IMR-90 (cell line): ENCODE measurements at regions not wholly inside any gene's neighbourhood (a gene's known extent, or its start where the extent isn't known, plus 50 kb on each side); places are given as distances from the start of the nearest gene placed in this dataset.

Experiments used
- ATAC-seq: fragments of 200-7000 bp; cut with Tn5 transposase; 2 replicates; pipeline ENCODE4 v1.9.1; 2020; ENCODE audit warnings: low read depth, mild to moderate bottlenecking, moderate library complexity
- BruUV-seq: library from RNA; stranded (reverse); fragments of 400-500 nt; replicated peaks from 2 replicates; lab custom pipeline; 2021; lab: Mats Ljungman, UMichigan
- CTCF ChIA-PET: fragments of 300-600 bp; formaldehyde crosslinking; extraction: SDS; loops from one replicate; lab custom pipeline; 2021; ENCODE audit warnings: antibody characterized with exemption; lab: Yijun Ruan, JAX
- POLR2A ChIA-PET: fragments of 300-600 bp; sonication (Branson Sonifier 250); formaldehyde crosslinking; loops from one replicate; lab custom pipeline; 2022; ENCODE audit warnings: antibody characterized with exemption; ENCODE audit not compliant: unreplicated experiment; lab: Charles Lee
- DNase-seq: peaks from one replicate; pipeline ENCODE4 v3.0.0; 2013
- H2AFZ ChIP-seq: replicated peaks from 2 replicates; pipeline ENCODE3; 2013; ENCODE audit warnings: low read length, mild to moderate bottlenecking; ENCODE audit not compliant: poor library complexity
- H2AK5ac ChIP-seq: 2 replicates; pipeline ENCODE4 v1.6.1; 2013; ENCODE audit warnings: low read depth, low read length, inconsistent platforms
- H2AK9ac ChIP-seq: replicated peaks from 2 replicates; pipeline ENCODE3; 2013; ENCODE audit warnings: mild to moderate bottlenecking, low read depth, low read length, moderate library complexity; ENCODE audit not compliant: poor library complexity
- H2BK120ac ChIP-seq: 2 replicates; pipeline ENCODE4 v1.6.1; 2013; ENCODE audit warnings: low read depth, low read length, inconsistent platforms
- H2BK15ac ChIP-seq: 3 replicates; pipeline ENCODE4 v1.6.1; 2013; ENCODE audit warnings: low read depth, low read length, inconsistent platforms
- H2BK20ac ChIP-seq: 2 replicates; pipeline ENCODE4 v1.6.1; 2013; ENCODE audit warnings: low read depth, mild to moderate bottlenecking, inconsistent platforms, low read length, moderate library complexity
- H2BK5ac ChIP-seq: 2 replicates; pipeline ENCODE4 v1.6.1; 2013; ENCODE audit warnings: mild to moderate bottlenecking, low read depth, low read length, inconsistent platforms; ENCODE audit not compliant: poor library complexity, severe bottlenecking
- H3K14ac ChIP-seq: replicated peaks from 2 replicates; pipeline ENCODE4 v1.6.1; 2013; ENCODE audit warnings: low read depth, low read length, inconsistent platforms
- H3K18ac ChIP-seq: 2 replicates; pipeline ENCODE4 v1.6.1; 2013; ENCODE audit warnings: low read depth, low read length, control low read depth
- H3K23ac ChIP-seq: 2 replicates; pipeline ENCODE4 v1.6.1; 2013; ENCODE audit warnings: low read depth, low read length, inconsistent platforms
- H3K27ac ChIP-seq: 2 replicates; pipeline ENCODE4 v1.5.1; 2013; ENCODE audit warnings: mild to moderate bottlenecking, control low read depth, low read length; ENCODE audit not compliant: insufficient read depth
- H3K27me3 ChIP-seq: 2 replicates; pipeline ENCODE4 v1.6.1; 2013; ENCODE audit warnings: low read length; ENCODE audit not compliant: control insufficient read depth, insufficient read depth
- H3K36me3 ChIP-seq: 2 replicates; pipeline ENCODE4 v1.6.1; 2013; ENCODE audit warnings: low read length, mixed read lengths; ENCODE audit not compliant: control insufficient read depth, insufficient read depth
- H3K4ac ChIP-seq: 2 replicates; pipeline ENCODE4 v1.6.1; 2013; ENCODE audit warnings: low read depth, low read length, inconsistent platforms
- H3K4me1 ChIP-seq: 2 replicates; pipeline ENCODE4 v1.6.1; 2013; ENCODE audit warnings: low read length, mixed read lengths; ENCODE audit not compliant: control insufficient read depth, insufficient read depth
- H3K4me2 ChIP-seq: 2 replicates; pipeline ENCODE4 v1.6.1; 2013; ENCODE audit warnings: low read depth, mild to moderate bottlenecking, control low read depth, low read length, moderate library complexity
- H3K4me3 ChIP-seq: 2 replicates; pipeline ENCODE4 v1.5.1; 2013; ENCODE audit warnings: low read depth, mild to moderate bottlenecking, control low read depth, low read length, moderate library complexity; ENCODE audit not compliant: insufficient read depth
- H3K56ac ChIP-seq: 2 replicates; pipeline ENCODE4 v1.6.1; 2013; ENCODE audit warnings: low read length, inconsistent platforms; ENCODE audit not compliant: insufficient read depth; ENCODE audit errors: extremely low read depth
- H3K79me1 ChIP-seq, 2 experiments: 2 replicates each; pipeline ENCODE4 v1.6.1; 2013; ENCODE audit warnings: low read length in 2 of 2, inconsistent platforms in 1 of 2, low read depth in 1 of 2
- H3K9ac ChIP-seq: 2 replicates; pipeline ENCODE4 v1.6.1; 2013; ENCODE audit warnings: low read depth, low read length, control low read depth
- H3K9me1 ChIP-seq: 2 replicates; pipeline ENCODE4 v1.6.1; 2013; ENCODE audit warnings: low read length, inconsistent platforms; ENCODE audit not compliant: insufficient read depth
- H3K9me3 ChIP-seq: 2 replicates; pipeline ENCODE4 v1.6.1; 2013; ENCODE audit warnings: low read length; ENCODE audit not compliant: control insufficient read depth, insufficient read depth
- H4K20me1 ChIP-seq: 2 replicates; pipeline ENCODE4 v1.6.1; 2013; ENCODE audit warnings: low read length, inconsistent platforms; ENCODE audit not compliant: insufficient read depth
- H4K5ac ChIP-seq: 2 replicates; pipeline ENCODE4 v1.6.1; 2013; ENCODE audit warnings: mild to moderate bottlenecking, low read depth, low read length, control low read depth
- H4K8ac ChIP-seq, 2 experiments: 2 replicates each; pipeline ENCODE4 v1.6.1; 2013; ENCODE audit warnings: low read depth in 2 of 2, low read length in 2 of 2, control low read depth in 1 of 2, inconsistent platforms in 1 of 2
- H4K91ac ChIP-seq: 2 replicates; pipeline ENCODE4 v1.6.1; 2013; ENCODE audit warnings: low read depth, low read length, inconsistent platforms; ENCODE audit not compliant: insufficient read depth
- BHLHE40 ChIP-seq: fragments of 150-350 bp; IDR thresholded peaks from 2 replicates; pipeline ENCODE4 v1.6.1; 2016; ENCODE audit warnings: mild to moderate bottlenecking, low read depth, low read length
- CEBPB ChIP-seq: IDR thresholded peaks from 2 replicates; pipeline ENCODE4 v1.6.1; 2012; ENCODE audit warnings: low read depth, low read length, improper control_type of control experiment
- FOS ChIP-seq: fragments of 150-350 bp; IDR thresholded peaks from 2 replicates; pipeline ENCODE4 v1.6.1; 2016; ENCODE audit warnings: low read depth, low read length
- MAFK ChIP-seq: IDR thresholded peaks from 2 replicates; pipeline ENCODE4 v1.6.1; 2012; ENCODE audit warnings: low read depth, low read length, improper control_type of control experiment
- MAZ ChIP-seq: IDR thresholded peaks from 2 replicates; pipeline ENCODE4 v1.6.1; 2012; ENCODE audit warnings: low read depth, mild to moderate bottlenecking, low read length, improper control_type of control experiment, moderate library complexity, borderline replicate concordance
- MXI1 ChIP-seq: IDR thresholded peaks from 2 replicates; pipeline ENCODE4 v1.6.1; 2012; ENCODE audit warnings: low read depth, mild to moderate bottlenecking, low read length, moderate library complexity, borderline replicate concordance
- POLR2A ChIP-seq: IDR thresholded peaks from 2 replicates; pipeline ENCODE4 v1.6.1; 2012; ENCODE audit warnings: mild to moderate bottlenecking, low read depth, low read length
- RCOR1 ChIP-seq: IDR thresholded peaks from 2 replicates; pipeline ENCODE4 v1.6.1; 2012; ENCODE audit warnings: mild to moderate bottlenecking, low read length, improper control_type of control experiment; ENCODE audit not compliant: insufficient replicate concordance
- WGBS, 2 experiments: methylation state at CpG; one replicate each; pipeline versions ENCODE4 v1.1.5 to v1.1.7; 2013; ENCODE audit warnings: missing lambda C conversion rate in 2 of 2; ENCODE audit not compliant: insufficient read length in 1 of 2; ENCODE audit errors: extremely low coverage in 2 of 2; 5-methylcytosine and 5-hydroxymethylcytosine counted together
- dilution Hi-C: fragments of 300-500 bp; cut with HindIII; formaldehyde crosslinking; loops from one replicate; pipeline ENCODE4 v1.14.3; 2018; ENCODE audit warnings: low sequenced_read_pairs; ENCODE audit not compliant: unreplicated experiment
- in situ Hi-C: fragments of 300-500 bp; cut with MboI; formaldehyde crosslinking; loops from 3 replicates; pipeline ENCODE4 v1.14.3; 2019; ENCODE audit warnings: low sequenced_read_pairs, inconsistent platforms, mixed read lengths
- intact Hi-C: fragments of 100-400 bp; cut with micrococcal nuclease; formaldehyde crosslinking; loops from 2 replicates; pipeline ENCODE4 v1.10.0; 2022
- TF ChIP-seq, protein P1 (sequence below): fragments of 150-350 bp; IDR thresholded peaks from 2 replicates; pipeline ENCODE4 v1.6.1; 2016; ENCODE audit warnings: low read depth, mild to moderate bottlenecking, low read length, moderate library complexity, borderline replicate concordance
- TF ChIP-seq, protein P2 (sequence below): fragments of 150-350 bp; IDR thresholded peaks from 2 replicates; pipeline ENCODE4 v1.6.1; 2017; ENCODE audit warnings: mild to moderate bottlenecking, antibody characterized with exemption, low read length, low read depth

DNA sequence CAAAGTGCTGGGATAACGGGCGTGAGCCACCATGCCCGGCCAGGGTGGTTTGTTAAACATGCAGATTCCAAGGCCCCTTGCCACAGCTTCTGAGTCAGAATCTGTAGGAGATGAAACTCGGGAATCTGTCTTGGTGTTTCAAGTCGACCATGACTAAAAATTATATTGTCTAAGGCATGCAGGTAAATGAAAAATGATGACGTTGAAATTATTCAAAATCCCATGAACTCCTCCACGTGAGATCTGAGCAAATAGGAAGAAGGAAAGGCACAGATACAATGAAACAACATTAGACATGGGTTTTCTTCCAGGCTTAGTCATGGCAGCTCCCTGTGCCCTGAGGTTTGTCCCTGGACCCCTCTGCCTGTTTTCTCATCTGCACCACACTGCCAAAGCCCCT lies 172.0 kb upstream of the CMC1 start:
- H3K4me3 ChIP-seq, result no peak overlapping the region
- in situ Hi-C loops, result no loop called here
- H3K4me1 ChIP-seq, result no peaks in the 10 kb centered on the region
- H2BK5ac ChIP-seq, result no peak overlapping the region
- WGBS, 2 experiments, result no CpG with 5 or more reads among the region's 7 CpGs
- TF ChIP-seq FOS, result no peak
- no peak for TF ChIP-seq MAZ
- TF ChIP-seq, protein P1, sequence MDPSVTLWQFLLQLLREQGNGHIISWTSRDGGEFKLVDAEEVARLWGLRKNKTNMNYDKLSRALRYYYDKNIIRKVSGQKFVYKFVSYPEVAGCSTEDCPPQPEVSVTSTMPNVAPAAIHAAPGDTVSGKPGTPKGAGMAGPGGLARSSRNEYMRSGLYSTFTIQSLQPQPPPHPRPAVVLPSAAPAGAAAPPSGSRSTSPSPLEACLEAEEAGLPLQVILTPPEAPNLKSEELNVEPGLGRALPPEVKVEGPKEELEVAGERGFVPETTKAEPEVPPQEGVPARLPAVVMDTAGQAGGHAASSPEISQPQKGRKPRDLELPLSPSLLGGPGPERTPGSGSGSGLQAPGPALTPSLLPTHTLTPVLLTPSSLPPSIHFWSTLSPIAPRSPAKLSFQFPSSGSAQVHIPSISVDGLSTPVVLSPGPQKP, result no peak
- no peak for TF ChIP-seq MXI1
- no peak for TF ChIP-seq CEBPB
- TF ChIP-seq POLR2A, result no peak
- TF ChIP-seq RCOR1, result no peak
- TF ChIP-seq, protein P2, sequence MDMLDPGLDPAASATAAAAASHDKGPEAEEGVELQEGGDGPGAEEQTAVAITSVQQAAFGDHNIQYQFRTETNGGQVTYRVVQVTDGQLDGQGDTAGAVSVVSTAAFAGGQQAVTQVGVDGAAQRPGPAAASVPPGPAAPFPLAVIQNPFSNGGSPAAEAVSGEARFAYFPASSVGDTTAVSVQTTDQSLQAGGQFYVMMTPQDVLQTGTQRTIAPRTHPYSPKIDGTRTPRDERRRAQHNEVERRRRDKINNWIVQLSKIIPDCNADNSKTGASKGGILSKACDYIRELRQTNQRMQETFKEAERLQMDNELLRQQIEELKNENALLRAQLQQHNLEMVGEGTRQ, result no peak
- no peak for TF ChIP-seq BHLHE40
- no peak for TF ChIP-seq MAFK
- H3K4me2 ChIP-seq, result no peak overlapping the region
- H4K91ac ChIP-seq, result no peak overlapping the region
- no peak overlapping the region for H3K18ac ChIP-seq
- H3K9me1 ChIP-seq, result no peaks in the 10 kb centered on the region
- no peak overlapping the region for H2BK20ac ChIP-seq
- intact Hi-C loops, result no loop called here
- no peak overlapping the region for H3K56ac ChIP-seq
- CTCF ChIA-PET, result no interaction called here
- H3K23ac ChIP-seq, result no peak overlapping the region
- H3K27ac ChIP-seq, result no peak overlapping the region
- no peaks in the 10 kb centered on the region for H3K9me3 ChIP-seq
- no peak overlapping the region for H3K4ac ChIP-seq
- POLR2A ChIA-PET, result no interaction called here
- H3K36me3 ChIP-seq, result no peaks in the 10 kb centered on the region
- H2BK120ac ChIP-seq, result no peak overlapping the region
- no peak overlapping the region for H2AK5ac ChIP-seq
- no peaks in the 10 kb centered on the region for H3K27me3 ChIP-seq
- H3K9ac ChIP-seq, result no peak overlapping the region
- no peaks in the 10 kb centered on the region for H3K79me1 ChIP-seq
- dilution Hi-C loops, result no loop called here
- ATAC-seq, result no peak
- H2BK15ac ChIP-seq, result no peak overlapping the region
- H2AFZ ChIP-seq, result no peak overlapping the region
- no peak overlapping the region for H3K14ac ChIP-seq
- no peak for DNase-seq
- no peak overlapping the region for H4K5ac ChIP-seq
- BruUV-seq, result no TSS peak
- no peak overlapping the region for H2AK9ac ChIP-seq
- no peak overlapping the region for H4K8ac ChIP-seq
- H4K20me1 ChIP-seq, result no peaks in the 10 kb centered on the region
